HuH-7.5 (cell line): ENCODE measurements at regions not wholly inside any gene's neighbourhood (a gene's known extent, or its start where the extent isn't known, plus 50 kb on each side); places are given as distances from the start of the nearest gene placed in this dataset.

Experiments
- DNase-seq: peaks from one replicate; pipeline ENCODE4 v3.0.0; 2011; ENCODE audit warnings: low spot score

GRCh38 chr18:65288908-65289307 is 461.9 kb upstream of the CDH7 start:
- DNase-seq, result no peak

GRCh38 chr18:65287652-65288051 is 463.2 kb upstream of the CDH7 start:
- DNase-seq, result no peak

GRCh38 chr18:65282096-65282495 is 468.7 kb upstream of the CDH7 start:
- no peak for DNase-seq

- no peak for DNase-seq
Observed at GRCh38 chr18:65279668-65280305, 471.0 kb upstream of the CDH7 start.

GRCh38 chr18:65278939-65279667 is 471.7 kb upstream of the CDH7 start:
- no peak for DNase-seq

GRCh38 chr18:65269375-65269774 is 481.4 kb upstream of the CDH7 start:
- no peak for DNase-seq

- no peak for DNase-seq
Observed at GRCh38 chr18:65265761-65266160, 485.1 kb upstream of the CDH7 start.

- DNase-seq, result no peak
Observed at GRCh38 chr18:65260030-65260429, 490.8 kb upstream of the CDH7 start.

- DNase-seq, result no peak
Observed at GRCh38 chr18:65259403-65259802, 491.4 kb upstream of the CDH7 start.

- DNase-seq, result no peak
Observed at GRCh38 chr18:65257149-65257548, 493.7 kb upstream of the CDH7 start.

GRCh38 chr18:65255417-65255816 is 495.4 kb upstream of the CDH7 start:
- no peak for DNase-seq

- DNase-seq, result no peak
Observed at GRCh38 chr18:65239787-65240186, 511.0 kb upstream of the CDH7 start.

- DNase-seq, result no peak
Observed at GRCh38 chr18:65235966-65236624, 514.7 kb upstream of the CDH7 start.

GRCh38 chr18:65230311-65230710 is 520.5 kb upstream of the CDH7 start:
- no peak for DNase-seq

- DNase-seq, result no peak
Observed at GRCh38 chr18:65227970-65228369, 522.8 kb upstream of the CDH7 start.

- no peak for DNase-seq
Observed at GRCh38 chr18:65221736-65222135, 529.1 kb upstream of the CDH7 start.

GRCh38 chr18:65221115-65221514 is 529.7 kb upstream of the CDH7 start:
- no peak for DNase-seq

GRCh38 chr18:65215865-65216466 is 534.8 kb upstream of the CDH7 start:
- DNase-seq, result no peak

- no peak for DNase-seq
Observed at GRCh38 chr18:65214456-65214855, 536.4 kb upstream of the CDH7 start.

GRCh38 chr18:65206551-65207260 is 544.1 kb upstream of the CDH7 start:
- no peak for DNase-seq

GRCh38 chr18:65202091-65202490 is 548.7 kb upstream of the CDH7 start:
- no peak for DNase-seq

GRCh38 chr18:65175681-65176080 is 575.1 kb upstream of the CDH7 start:
- DNase-seq, result no peak
